ENCODE measurements at regions not wholly inside any gene's neighbourhood (a gene's known extent, or its start where the extent isn't known, plus 50 kb on each side); places are given as distances from the start of the nearest gene placed in this dataset.
A peak's percentile ranks its signal among the peaks of the same experiment; 100 is the strongest.

- TF ChIP-seq CTCF (IDR thresholded peaks at IDR 0.05; ENCODE audit: insufficient read depth, low read depth, low read length, missing control alignments): no peak
- DNase-seq (ENCODE audit: low read depth): no peak
- H3K4me3 ChIP-seq (ENCODE audit: low read depth, low read length): no peak overlapping the region
Observed at GRCh38 chr3:16740515-16740914, 135.3 kb upstream of the DAZL start.

- peak; percentile 35 for DNase-seq (ENCODE audit: low read depth)
- no peak overlapping the region for H3K4me3 ChIP-seq (ENCODE audit: low read depth, low read length)
- no peak for TF ChIP-seq CTCF (IDR thresholded peaks at IDR 0.05; ENCODE audit: insufficient read depth, low read depth, low read length, missing control alignments)
Observed at GRCh38 chr3:16741103-16741758, 136.0 kb upstream of the DAZL start.

GRCh38 chr3:16741890-16742289 lies 136.7 kb upstream of the DAZL start:
- TF ChIP-seq CTCF (IDR thresholded peaks at IDR 0.05; ENCODE audit: insufficient read depth, low read depth, low read length, missing control alignments): no peak
- DNase-seq (ENCODE audit: low read depth): peak; percentile 17
- no peak overlapping the region for H3K4me3 ChIP-seq (ENCODE audit: low read depth, low read length)

- no peak for DNase-seq (ENCODE audit: low read depth)
- H3K4me3 ChIP-seq (ENCODE audit: low read depth, low read length): no peak overlapping the region
- no peak for TF ChIP-seq CTCF (IDR thresholded peaks at IDR 0.05; ENCODE audit: insufficient read depth, low read depth, low read length, missing control alignments)
Observed at GRCh38 chr3:16743276-16743675, 138.1 kb upstream of the DAZL start.

GRCh38 chr3:16759227-16759903 lies 125.4 kb upstream of the PLCL2 start:
- H3K4me3 ChIP-seq (ENCODE audit: low read depth, low read length): no peak overlapping the region
- no peak for TF ChIP-seq CTCF (IDR thresholded peaks at IDR 0.05; ENCODE audit: insufficient read depth, low read depth, low read length, missing control alignments)
- no peak for DNase-seq (ENCODE audit: low read depth)

GRCh38 chr3:16761571-16761970 lies 123.2 kb upstream of the PLCL2 start:
- TF ChIP-seq CTCF (IDR thresholded peaks at IDR 0.05; ENCODE audit: insufficient read depth, low read depth, low read length, missing control alignments): no peak
- no peak for DNase-seq (ENCODE audit: low read depth)
- H3K4me3 ChIP-seq (ENCODE audit: low read depth, low read length): no peak overlapping the region

- no peak for TF ChIP-seq CTCF (IDR thresholded peaks at IDR 0.05; ENCODE audit: insufficient read depth, low read depth, low read length, missing control alignments)
- no peak for DNase-seq (ENCODE audit: low read depth)
- H3K4me3 ChIP-seq (ENCODE audit: low read depth, low read length): no peak overlapping the region
Observed at GRCh38 chr3:16765661-16766060, 119.1 kb upstream of the PLCL2 start.
